ENCODE measurements at regions not wholly inside any gene's neighbourhood (a gene's known extent, or its start where the extent isn't known, plus 50 kb on each side); places are given as distances from the start of the nearest gene placed in this dataset.
A peak's percentile ranks its signal among the peaks of the same experiment; 100 is the strongest.

DNA sequence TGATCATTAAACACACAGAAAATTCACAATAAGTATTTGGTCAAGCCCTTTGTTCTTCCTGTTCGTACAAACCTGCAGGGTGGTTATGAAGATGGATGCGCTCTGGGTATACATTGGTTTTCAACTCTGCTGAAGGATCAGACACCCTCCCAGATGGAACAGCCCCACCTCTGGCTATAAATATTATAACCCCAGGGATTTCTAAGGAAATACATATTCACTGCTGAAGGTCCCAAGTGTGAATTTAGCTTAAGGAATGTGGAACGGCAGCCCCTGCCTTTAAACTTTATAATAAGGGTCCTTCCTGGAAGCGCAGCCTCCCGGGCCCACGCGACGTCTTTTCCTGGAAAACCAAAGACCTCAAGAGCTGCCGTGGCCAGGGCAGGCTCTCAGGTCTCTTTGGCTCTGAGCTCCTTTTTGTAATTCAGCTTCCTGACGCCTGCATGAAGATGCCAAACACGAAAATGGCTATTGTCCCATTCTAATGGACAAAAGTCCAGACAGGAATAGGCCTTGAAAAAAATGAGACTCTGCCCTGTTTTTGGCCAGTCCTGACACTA, 172.4 kb upstream of the SSTR4 start:
- TF ChIP-seq CEBPB (tag; IDR thresholded peaks at IDR 0.05) (no peak), ZNF23 (CRISPR knock-in tag; IDR thresholded peaks at IDR 0.05) (no peak), EZH2 (IDR thresholded peaks at IDR 0.05; ENCODE audit: borderline replicate concordance, low read depth, low read length) (no peak), JUN (IDR thresholded peaks at IDR 0.05; ENCODE audit: borderline replicate concordance, low read depth, low read length) (no peak), JUN (CRISPR knock-in tag; IDR thresholded peaks at IDR 0.05; ENCODE audit: borderline replicate concordance) (no peak), NCOA2 (IDR thresholded peaks at IDR 0.05; ENCODE audit: partially characterized antibody in 2 of 2) (no peak), JUND (IDR thresholded peaks at IDR 0.05; ENCODE audit: borderline replicate concordance, low read depth, low read length) (no peak), JUND (tag; IDR thresholded peaks at IDR 0.05; ENCODE audit: borderline replicate concordance, low read depth, low read length) (no peak), ELF1 (tag; IDR thresholded peaks at IDR 0.05) (no peak), SMARCB1 (IDR thresholded peaks at IDR 0.05; ENCODE audit: insufficient read length, low read depth) (no peak), NCOA4 (IDR thresholded peaks at IDR 0.05; ENCODE audit: partially characterized antibody) (no peak)
- TF ChIP-seq, protein P1, sequence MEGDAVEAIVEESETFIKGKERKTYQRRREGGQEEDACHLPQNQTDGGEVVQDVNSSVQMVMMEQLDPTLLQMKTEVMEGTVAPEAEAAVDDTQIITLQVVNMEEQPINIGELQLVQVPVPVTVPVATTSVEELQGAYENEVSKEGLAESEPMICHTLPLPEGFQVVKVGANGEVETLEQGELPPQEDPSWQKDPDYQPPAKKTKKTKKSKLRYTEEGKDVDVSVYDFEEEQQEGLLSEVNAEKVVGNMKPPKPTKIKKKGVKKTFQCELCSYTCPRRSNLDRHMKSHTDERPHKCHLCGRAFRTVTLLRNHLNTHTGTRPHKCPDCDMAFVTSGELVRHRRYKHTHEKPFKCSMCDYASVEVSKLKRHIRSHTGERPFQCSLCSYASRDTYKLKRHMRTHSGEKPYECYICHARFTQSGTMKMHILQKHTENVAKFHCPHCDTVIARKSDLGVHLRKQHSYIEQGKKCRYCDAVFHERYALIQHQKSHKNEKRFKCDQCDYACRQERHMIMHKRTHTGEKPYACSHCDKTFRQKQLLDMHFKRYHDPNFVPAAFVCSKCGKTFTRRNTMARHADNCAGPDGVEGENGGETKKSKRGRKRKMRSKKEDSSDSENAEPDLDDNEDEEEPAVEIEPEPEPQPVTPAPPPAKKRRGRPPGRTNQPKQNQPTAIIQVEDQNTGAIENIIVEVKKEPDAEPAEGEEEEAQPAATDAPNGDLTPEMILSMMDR (IDR thresholded peaks at IDR 0.05 in 2 of 3, conservative IDR thresholded peaks at IDR 0.05 in 1 of 3; ENCODE audit: insufficient read depth in 2 of 3, low read depth in 1 of 3, low read length in 3 of 3): peak in 2 of 3 experiments; percentile 30 to 42; a peak in 2 of 6 replicates

Data from K562 (cell line).